ENCODE measurements at regions not wholly inside any gene's neighbourhood (a gene's known extent, or its start where the extent isn't known, plus 50 kb on each side); places are given as distances from the start of the nearest gene placed in this dataset.

- no peak for TF ChIP-seq POLR2A (IDR thresholded peaks at IDR 0.05)
- TF ChIP-seq POLR2AphosphoS5 (IDR thresholded peaks at IDR 0.05): no peak
- no peak for TF ChIP-seq EP300 (IDR thresholded peaks at IDR 0.05)
- no peak for TF ChIP-seq CTCF (IDR thresholded peaks at IDR 0.05)
- ATAC-seq (ENCODE audit: low FRiP score in 2 of 2) (no peak), DNase-seq (no peak)
- H3K36me3 ChIP-seq: no peaks in the 10 kb centered on the region
- H3K9me3 ChIP-seq: no peaks in the 10 kb centered on the region
- WGBS, 2 donors: 59 to 71% methylated on average over 1 of the region's 1 CpG
- H3K27ac ChIP-seq: no peak overlapping the region
- no peaks in the 10 kb centered on the region for H3K27me3 ChIP-seq
- no peak overlapping the region for H3K4me3 ChIP-seq
- no peaks in the 10 kb centered on the region for H3K4me1 ChIP-seq
These were observed 309.1 kb downstream of the ARL6IP6 start for GRCh38 chr2:153027533-153027932.

DNA sequence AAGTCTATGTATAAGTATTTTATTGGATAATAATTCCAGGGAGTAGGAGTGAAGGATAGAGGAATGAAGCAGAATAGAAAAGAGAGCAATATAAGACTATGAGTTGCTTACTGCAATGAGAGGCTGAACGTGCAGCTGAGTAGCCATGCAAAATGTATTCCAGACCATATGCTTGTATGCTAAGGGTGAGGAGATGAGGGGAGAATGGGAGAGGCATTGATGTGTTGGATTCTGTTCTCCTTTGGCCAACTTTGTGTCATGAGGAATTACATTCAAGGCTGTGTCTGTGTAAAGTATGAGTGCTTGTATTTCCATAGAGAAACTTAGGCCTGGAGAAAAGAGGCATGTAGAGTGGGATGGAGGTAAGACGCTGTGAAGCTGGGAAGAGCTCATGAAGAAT lies 301.8 kb downstream of the ARL6IP6 start:
- TF ChIP-seq CTCF (IDR thresholded peaks at IDR 0.05) (no peak), POLR2AphosphoS5 (IDR thresholded peaks at IDR 0.05) (no peak)
- Histone ChIP-seq H3K27ac (no peak overlapping the region), H3K36me3 (no peaks in the 10 kb centered on the region), H3K4me3 (no peak overlapping the region), H3K9me3 (peaks cover 0 to 12% (median 0%) of the 10 kb centered on the region in 4 donors), H3K4me1 (no peaks in the 10 kb centered on the region), H3K27me3 (no peaks in the 10 kb centered on the region)
- DNase-seq: no peak
- no peak for ATAC-seq (ENCODE audit: low FRiP score in 2 of 2)
- WGBS, 2 donors: 80 to 90% methylated on average over 2 of the region's 2 CpGs

DNA sequence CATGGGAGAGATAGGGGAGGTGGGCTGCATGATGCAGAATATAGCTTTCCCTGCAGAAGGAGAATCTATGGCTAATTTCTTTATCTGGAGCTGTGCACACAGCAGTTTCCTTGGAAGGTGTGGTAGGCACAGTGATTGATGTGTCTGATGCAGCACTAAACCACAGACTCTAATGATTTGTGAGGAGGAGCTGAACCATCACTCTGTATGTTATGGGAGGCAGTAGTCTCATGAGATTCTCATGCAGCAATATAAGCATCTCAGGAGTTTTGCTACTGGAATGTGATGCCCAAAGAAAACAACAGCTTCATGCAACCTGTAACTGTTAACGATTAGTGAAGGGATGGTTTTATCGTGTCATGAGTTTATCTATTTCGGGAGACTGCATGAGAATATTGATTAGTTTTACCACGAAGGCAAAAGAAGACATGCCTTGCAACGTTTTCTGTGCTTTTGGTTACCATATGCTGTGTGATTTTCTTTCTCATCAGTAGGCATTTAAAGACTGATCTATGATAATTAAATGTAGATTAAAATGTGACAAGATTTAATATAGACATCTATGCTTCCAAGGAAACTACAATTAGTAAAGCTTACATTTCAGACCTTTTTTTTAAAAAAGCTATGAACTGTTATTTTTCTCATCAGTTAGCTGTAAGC lies 286.8 kb downstream of the ARL6IP6 start:
- no peak for ATAC-seq (ENCODE audit: low FRiP score in 2 of 2)
- Histone ChIP-seq H3K36me3 (no peaks in the 10 kb centered on the region), H3K27me3 (no peaks in the 10 kb centered on the region), H3K9me3 (no peaks in the 10 kb centered on the region), H3K4me1 (no peaks in the 10 kb centered on the region), H3K27ac (no peak overlapping the region), H3K4me3 (no peak overlapping the region)
- TF ChIP-seq POLR2AphosphoS5 (IDR thresholded peaks at IDR 0.05): no peak
- no peak for TF ChIP-seq CTCF (IDR thresholded peaks at IDR 0.05)
- no peak for TF ChIP-seq POLR2A (IDR thresholded peaks at IDR 0.05)
- no peak for TF ChIP-seq EP300 (IDR thresholded peaks at IDR 0.05)
- WGBS, 2 donors: 71 to 82% methylated on average over 5 of the region's 5 CpGs
- no peak for DNase-seq

DNA sequence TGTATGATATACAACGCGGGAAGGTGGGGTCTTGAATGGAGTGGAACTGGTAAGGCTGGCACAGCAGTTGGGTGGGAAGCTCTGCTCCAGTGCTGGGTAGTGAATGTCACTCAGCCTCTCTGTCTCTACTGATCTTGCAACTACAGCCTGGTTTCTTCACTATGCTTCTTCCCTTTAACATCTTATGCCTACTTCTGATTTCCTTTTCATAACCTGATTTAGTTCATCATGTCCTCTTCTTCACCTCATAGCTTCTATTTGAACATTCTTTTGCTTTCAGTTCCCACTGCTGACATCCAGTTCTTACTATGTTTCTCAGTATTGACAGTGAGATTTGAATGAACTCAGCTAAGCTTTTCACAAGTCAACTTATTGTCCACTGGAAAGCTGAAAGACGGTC lies 286.2 kb downstream of the ARL6IP6 start:
- Histone ChIP-seq H3K27ac (no peak overlapping the region), H3K27me3 (no peaks in the 10 kb centered on the region), H3K36me3 (no peaks in the 10 kb centered on the region), H3K9me3 (no peaks in the 10 kb centered on the region), H3K4me1 (no peaks in the 10 kb centered on the region), H3K4me3 (no peak overlapping the region)
- no peak for DNase-seq
- no peak for ATAC-seq (ENCODE audit: low FRiP score in 2 of 2)
- TF ChIP-seq POLR2AphosphoS5 (IDR thresholded peaks at IDR 0.05) (no peak), EP300 (IDR thresholded peaks at IDR 0.05) (no peak), POLR2A (IDR thresholded peaks at IDR 0.05) (no peak), CTCF (IDR thresholded peaks at IDR 0.05) (no peak)
- WGBS, 2 donors: 89 to 93% methylated on average over 3 of the region's 3 CpGs

GRCh38 chr2:152974146-152974545 lies 255.7 kb downstream of the ARL6IP6 start:
- Histone ChIP-seq H3K27me3 (no peaks in the 10 kb centered on the region), H3K36me3 (no peaks in the 10 kb centered on the region), H3K4me1 (no peaks in the 10 kb centered on the region), H3K27ac (no peak overlapping the region), H3K9me3 (no peaks in the 10 kb centered on the region), H3K4me3 (no peak overlapping the region)
- TF ChIP-seq CTCF (IDR thresholded peaks at IDR 0.05) (no peak), POLR2A (IDR thresholded peaks at IDR 0.05) (no peak), POLR2AphosphoS5 (IDR thresholded peaks at IDR 0.05) (no peak), EP300 (IDR thresholded peaks at IDR 0.05) (no peak)
- no peak for ATAC-seq (ENCODE audit: low FRiP score in 2 of 2)
- WGBS, 2 donors: 0 to 76% methylated on average over 1 of the region's 1 CpG
- no peak for DNase-seq
